IMR-90 (cell line): ENCODE measurements at regions not wholly inside any gene's neighbourhood (a gene's known extent, or its start where the extent isn't known, plus 50 kb on each side); places are given as distances from the start of the nearest gene placed in this dataset.

Experiments used
- ATAC-seq: fragments of 200-7000 bp; cut with Tn5 transposase; 2 replicates; pipeline ENCODE4 v1.9.1; 2020; ENCODE audit warnings: low read depth, mild to moderate bottlenecking, moderate library complexity
- BruUV-seq: library from RNA; stranded (reverse); fragments of 400-500 nt; replicated peaks from 2 replicates; lab custom pipeline; 2021; lab: Mats Ljungman, UMichigan
- CTCF ChIA-PET: fragments of 300-600 bp; formaldehyde crosslinking; extraction: SDS; loops from one replicate; lab custom pipeline; 2021; ENCODE audit warnings: antibody characterized with exemption; lab: Yijun Ruan, JAX
- POLR2A ChIA-PET: fragments of 300-600 bp; sonication (Branson Sonifier 250); formaldehyde crosslinking; loops from one replicate; lab custom pipeline; 2022; ENCODE audit warnings: antibody characterized with exemption; ENCODE audit not compliant: unreplicated experiment; lab: Charles Lee
- DNase-seq: peaks from one replicate; pipeline ENCODE4 v3.0.0; 2013
- H2AFZ ChIP-seq: replicated peaks from 2 replicates; pipeline ENCODE3; 2013; ENCODE audit warnings: low read length, mild to moderate bottlenecking; ENCODE audit not compliant: poor library complexity
- H2AK5ac ChIP-seq: 2 replicates; pipeline ENCODE4 v1.6.1; 2013; ENCODE audit warnings: low read depth, low read length, inconsistent platforms
- H2AK9ac ChIP-seq: replicated peaks from 2 replicates; pipeline ENCODE3; 2013; ENCODE audit warnings: mild to moderate bottlenecking, low read depth, low read length, moderate library complexity; ENCODE audit not compliant: poor library complexity
- H2BK120ac ChIP-seq: 2 replicates; pipeline ENCODE4 v1.6.1; 2013; ENCODE audit warnings: low read depth, low read length, inconsistent platforms
- H2BK15ac ChIP-seq: 3 replicates; pipeline ENCODE4 v1.6.1; 2013; ENCODE audit warnings: low read depth, low read length, inconsistent platforms
- H2BK20ac ChIP-seq: 2 replicates; pipeline ENCODE4 v1.6.1; 2013; ENCODE audit warnings: low read depth, mild to moderate bottlenecking, inconsistent platforms, low read length, moderate library complexity
- H2BK5ac ChIP-seq: 2 replicates; pipeline ENCODE4 v1.6.1; 2013; ENCODE audit warnings: mild to moderate bottlenecking, low read depth, low read length, inconsistent platforms; ENCODE audit not compliant: poor library complexity, severe bottlenecking
- H3K14ac ChIP-seq: replicated peaks from 2 replicates; pipeline ENCODE4 v1.6.1; 2013; ENCODE audit warnings: low read depth, low read length, inconsistent platforms
- H3K18ac ChIP-seq: 2 replicates; pipeline ENCODE4 v1.6.1; 2013; ENCODE audit warnings: low read depth, low read length, control low read depth
- H3K23ac ChIP-seq: 2 replicates; pipeline ENCODE4 v1.6.1; 2013; ENCODE audit warnings: low read depth, low read length, inconsistent platforms
- H3K27ac ChIP-seq: 2 replicates; pipeline ENCODE4 v1.5.1; 2013; ENCODE audit warnings: mild to moderate bottlenecking, control low read depth, low read length; ENCODE audit not compliant: insufficient read depth
- H3K27me3 ChIP-seq: 2 replicates; pipeline ENCODE4 v1.6.1; 2013; ENCODE audit warnings: low read length; ENCODE audit not compliant: control insufficient read depth, insufficient read depth
- H3K36me3 ChIP-seq: 2 replicates; pipeline ENCODE4 v1.6.1; 2013; ENCODE audit warnings: low read length, mixed read lengths; ENCODE audit not compliant: control insufficient read depth, insufficient read depth
- H3K4ac ChIP-seq: 2 replicates; pipeline ENCODE4 v1.6.1; 2013; ENCODE audit warnings: low read depth, low read length, inconsistent platforms
- H3K4me1 ChIP-seq: 2 replicates; pipeline ENCODE4 v1.6.1; 2013; ENCODE audit warnings: low read length, mixed read lengths; ENCODE audit not compliant: control insufficient read depth, insufficient read depth
- H3K4me2 ChIP-seq: 2 replicates; pipeline ENCODE4 v1.6.1; 2013; ENCODE audit warnings: low read depth, mild to moderate bottlenecking, control low read depth, low read length, moderate library complexity
- H3K4me3 ChIP-seq: 2 replicates; pipeline ENCODE4 v1.5.1; 2013; ENCODE audit warnings: low read depth, mild to moderate bottlenecking, control low read depth, low read length, moderate library complexity; ENCODE audit not compliant: insufficient read depth
- H3K56ac ChIP-seq: 2 replicates; pipeline ENCODE4 v1.6.1; 2013; ENCODE audit warnings: low read length, inconsistent platforms; ENCODE audit not compliant: insufficient read depth; ENCODE audit errors: extremely low read depth
- H3K79me1 ChIP-seq, 2 experiments: 2 replicates each; pipeline ENCODE4 v1.6.1; 2013; ENCODE audit warnings: low read length in 2 of 2, inconsistent platforms in 1 of 2, low read depth in 1 of 2
- H3K9ac ChIP-seq: 2 replicates; pipeline ENCODE4 v1.6.1; 2013; ENCODE audit warnings: low read depth, low read length, control low read depth
- H3K9me1 ChIP-seq: 2 replicates; pipeline ENCODE4 v1.6.1; 2013; ENCODE audit warnings: low read length, inconsistent platforms; ENCODE audit not compliant: insufficient read depth
- H3K9me3 ChIP-seq: 2 replicates; pipeline ENCODE4 v1.6.1; 2013; ENCODE audit warnings: low read length; ENCODE audit not compliant: control insufficient read depth, insufficient read depth
- H4K20me1 ChIP-seq: 2 replicates; pipeline ENCODE4 v1.6.1; 2013; ENCODE audit warnings: low read length, inconsistent platforms; ENCODE audit not compliant: insufficient read depth
- H4K5ac ChIP-seq: 2 replicates; pipeline ENCODE4 v1.6.1; 2013; ENCODE audit warnings: mild to moderate bottlenecking, low read depth, low read length, control low read depth
- H4K8ac ChIP-seq, 2 experiments: 2 replicates each; pipeline ENCODE4 v1.6.1; 2013; ENCODE audit warnings: low read depth in 2 of 2, low read length in 2 of 2, control low read depth in 1 of 2, inconsistent platforms in 1 of 2
- H4K91ac ChIP-seq: 2 replicates; pipeline ENCODE4 v1.6.1; 2013; ENCODE audit warnings: low read depth, low read length, inconsistent platforms; ENCODE audit not compliant: insufficient read depth
- BHLHE40 ChIP-seq: fragments of 150-350 bp; IDR thresholded peaks from 2 replicates; pipeline ENCODE4 v1.6.1; 2016; ENCODE audit warnings: mild to moderate bottlenecking, low read depth, low read length
- CEBPB ChIP-seq: IDR thresholded peaks from 2 replicates; pipeline ENCODE4 v1.6.1; 2012; ENCODE audit warnings: low read depth, low read length, improper control_type of control experiment
- CHD1 ChIP-seq: IDR thresholded peaks from 2 replicates; pipeline ENCODE4 v1.6.1; 2012; ENCODE audit warnings: low read depth, low read length, improper control_type of control experiment
- CTCF ChIP-seq: conservative IDR thresholded peaks from 2 replicates; pipeline ENCODE4 v1.5.1; 2012; ENCODE audit warnings: mild to moderate bottlenecking, low read depth, low read length, improper control_type of control experiment
- ELK1 ChIP-seq: fragments of 150-350 bp; IDR thresholded peaks from 2 replicates; pipeline ENCODE4 v1.6.1; 2016; ENCODE audit warnings: low read depth, mild to moderate bottlenecking, low read length, moderate library complexity, borderline replicate concordance
- FOS ChIP-seq: fragments of 150-350 bp; IDR thresholded peaks from 2 replicates; pipeline ENCODE4 v1.6.1; 2016; ENCODE audit warnings: low read depth, low read length
- MAFK ChIP-seq: IDR thresholded peaks from 2 replicates; pipeline ENCODE4 v1.6.1; 2012; ENCODE audit warnings: low read depth, low read length, improper control_type of control experiment
- MAZ ChIP-seq: IDR thresholded peaks from 2 replicates; pipeline ENCODE4 v1.6.1; 2012; ENCODE audit warnings: low read depth, mild to moderate bottlenecking, low read length, improper control_type of control experiment, moderate library complexity, borderline replicate concordance
- MXI1 ChIP-seq: IDR thresholded peaks from 2 replicates; pipeline ENCODE4 v1.6.1; 2012; ENCODE audit warnings: low read depth, mild to moderate bottlenecking, low read length, moderate library complexity, borderline replicate concordance
- NFE2L2 ChIP-seq: fragments of 150-350 bp; IDR thresholded peaks from 2 replicates; pipeline ENCODE4 v1.6.1; 2016; ENCODE audit warnings: low read depth, mild to moderate bottlenecking, low read length
- POLR2A ChIP-seq: IDR thresholded peaks from 2 replicates; pipeline ENCODE4 v1.6.1; 2012; ENCODE audit warnings: mild to moderate bottlenecking, low read depth, low read length
- RAD21 ChIP-seq: IDR thresholded peaks from 2 replicates; pipeline ENCODE4 v1.6.1; 2012; ENCODE audit warnings: low read length, improper control_type of control experiment
- RCOR1 ChIP-seq: IDR thresholded peaks from 2 replicates; pipeline ENCODE4 v1.6.1; 2012; ENCODE audit warnings: mild to moderate bottlenecking, low read length, improper control_type of control experiment; ENCODE audit not compliant: insufficient replicate concordance
- RFX5 ChIP-seq: IDR thresholded peaks from 2 replicates; pipeline ENCODE4 v1.8.0; 2012; ENCODE audit warnings: low read depth, mild to moderate bottlenecking, low read length, moderate library complexity
- SMC3 ChIP-seq: fragments of 150-350 bp; IDR thresholded peaks from 2 replicates; pipeline ENCODE4 v1.6.1; 2016; ENCODE audit warnings: low read depth, mild to moderate bottlenecking, antibody characterized with exemption, low read length, moderate library complexity
- USF2 ChIP-seq: fragments of 150-350 bp; IDR thresholded peaks from 2 replicates; pipeline ENCODE4 v1.6.1; 2017; ENCODE audit warnings: mild to moderate bottlenecking, antibody characterized with exemption, low read length, low read depth
- WGBS, 2 experiments: methylation state at CpG; one replicate each; pipeline versions ENCODE4 v1.1.5 to v1.1.7; 2013; ENCODE audit warnings: missing lambda C conversion rate in 2 of 2; ENCODE audit not compliant: insufficient read length in 1 of 2; ENCODE audit errors: extremely low coverage in 2 of 2; 5-methylcytosine and 5-hydroxymethylcytosine counted together
- dilution Hi-C: fragments of 300-500 bp; cut with HindIII; formaldehyde crosslinking; loops from one replicate; pipeline ENCODE4 v1.14.3; 2018; ENCODE audit warnings: low sequenced_read_pairs; ENCODE audit not compliant: unreplicated experiment
- in situ Hi-C: fragments of 300-500 bp; cut with MboI; formaldehyde crosslinking; loops from 3 replicates; pipeline ENCODE4 v1.14.3; 2019; ENCODE audit warnings: low sequenced_read_pairs, inconsistent platforms, mixed read lengths
- intact Hi-C: fragments of 100-400 bp; cut with micrococcal nuclease; formaldehyde crosslinking; loops from 2 replicates; pipeline ENCODE4 v1.10.0; 2022

- Histone ChIP-seq H3K36me3 (no peaks in the 10 kb centered on the region), H3K4me3 (no peak overlapping the region), H2BK15ac (no peak overlapping the region), H3K27me3 (no peaks in the 10 kb centered on the region), H3K9ac (no peak overlapping the region), H4K91ac (no peak overlapping the region), H2AK9ac (no peak overlapping the region), H3K27ac (no peak overlapping the region), H3K14ac (no peak overlapping the region), H4K5ac (no peak overlapping the region), H2BK120ac (no peak overlapping the region), H4K20me1 (no peaks in the 10 kb centered on the region), H3K4me2 (no peak overlapping the region), H2BK5ac (no peak overlapping the region), H2AFZ (no peak overlapping the region), H3K18ac (no peak overlapping the region), H3K79me1 (no peaks in the 10 kb centered on the region), H3K23ac (no peak overlapping the region), H2BK20ac (no peak overlapping the region), H2AK5ac (no peak overlapping the region), H4K8ac (no peak overlapping the region), H3K4ac (no peak overlapping the region), H3K56ac (no peak overlapping the region), H3K4me1 (no peaks in the 10 kb centered on the region), H3K9me3 (no peaks in the 10 kb centered on the region), H3K9me1 (no peaks in the 10 kb centered on the region)
- no peak for DNase-seq
- intact Hi-C loops = no loop called here
- ATAC-seq = no peak
- TF ChIP-seq CEBPB (no peak), MXI1 (no peak), BHLHE40 (no peak), SMC3 (no peak), RAD21 (no peak), CTCF (no peak), POLR2A (no peak), CHD1 (no peak), RCOR1 (no peak), FOS (no peak), ELK1 (no peak), MAZ (no peak), NFE2L2 (no peak), RFX5 (no peak), USF2 (no peak), MAFK (no peak)
- ChIA-PET POLR2A (no interaction called here), CTCF (no interaction called here)
- dilution Hi-C loops = no loop called here
- in situ Hi-C loops = no loop called here
- BruUV-seq = no TSS peak
- no CpG with 5 or more reads among the region's 1 CpG for WGBS, 2 experiments
Observed at GRCh38 chr10:21249435-21249834, 276.0 kb downstream of the SKIDA1 start.
